Esophagus muscularis mucosa (tissue), 3 donors: ENCODE measurements at regions not wholly inside any gene's neighbourhood (a gene's known extent, or its start where the extent isn't known, plus 50 kb on each side); places are given as distances from the start of the nearest gene placed in this dataset.

ENCODE experiments used
- CTCF ChIP-seq, 3 experiments: fragments of 200-600 bp in 2 of 3; fragments of 450-650 bp in 1 of 3; sonication (generic) in 2 of 3; IDR thresholded peaks; one replicate each; pipeline ENCODE4 v1.5.1; 2017 to 2019; ENCODE audit warnings: antibody characterized with exemption in 3 of 3, mild to moderate bottlenecking in 2 of 3, moderate library complexity in 1 of 3
- POLR2A ChIP-seq: fragments of 450-650 bp; IDR thresholded peaks from one replicate; pipeline ENCODE4 v1.6.1; 2017; ENCODE audit warnings: antibody characterized with exemption, moderate library complexity, mild to moderate bottlenecking, low read depth
- POLR2AphosphoS5 ChIP-seq, 2 donors: sonication (generic); formaldehyde crosslinking; IDR thresholded peaks; one replicate each; pipeline ENCODE4 v1.6.1; 2017; ENCODE audit warnings: antibody characterized with exemption in 2 of 2

GRCh38 chr6:120876424-120876823, 457.9 kb downstream of the TBC1D32 start:
- no peak for TF ChIP-seq CTCF (IDR thresholded peaks at IDR 0.05)
- no peak for TF ChIP-seq POLR2AphosphoS5 (IDR thresholded peaks at IDR 0.05)
- TF ChIP-seq POLR2A: no peak
